DMS153 treated with DMSO at 0.1 percent for 48 hours (cell line): ENCODE measurements at regions not wholly inside any gene's neighbourhood (a gene's known extent, or its start where the extent isn't known, plus 50 kb on each side); places are given as distances from the start of the nearest gene placed in this dataset.
A peak's percentile ranks its signal among the peaks of the same experiment; 100 is the strongest.
"Not testable (repeated sequence)": the region's sequence is repeated elsewhere in the genome, so short reads cannot be mapped to it uniquely, and the experiment has no call there.

Experiments used
- DNase-seq: peaks from one replicate; lab custom pipeline; 2025; ENCODE audit not compliant: unreplicated experiment; lab: John Stamatoyannopoulos, UW

- DNase-seq: not testable (repeated sequence)
These were observed 770.2 kb upstream of the VRK2 start for GRCh38 chr2:57276408-57276807.

- no peak for DNase-seq
These were observed 768.2 kb upstream of the VRK2 start for GRCh38 chr2:57278451-57278850.

- DNase-seq: no peak
These were observed 755.4 kb upstream of the VRK2 start for GRCh38 chr2:57291209-57291608.

- DNase-seq: no peak
These were observed 749.6 kb upstream of the VRK2 start for GRCh38 chr2:57296795-57297517.

GRCh38 chr2:57313678-57314077 is 732.9 kb upstream of the VRK2 start:
- DNase-seq: no peak

- DNase-seq: no peak
These were observed 731.9 kb upstream of the VRK2 start for GRCh38 chr2:57314682-57315081.

- DNase-seq: no peak
These were observed 716.2 kb upstream of the VRK2 start for GRCh38 chr2:57330447-57330846.

- DNase-seq: no peak
These were observed 713.4 kb upstream of the VRK2 start for GRCh38 chr2:57333221-57333620.

GRCh38 chr2:57343391-57344006 is 703.1 kb upstream of the VRK2 start:
- no peak for DNase-seq

- no peak for DNase-seq
These were observed 678.4 kb upstream of the VRK2 start for GRCh38 chr2:57368190-57368589.

GRCh38 chr2:57370882-57371585 is 675.6 kb upstream of the VRK2 start:
- no peak for DNase-seq

GRCh38 chr2:57372237-57372984 is 674.2 kb upstream of the VRK2 start:
- no peak for DNase-seq

- no peak for DNase-seq
These were observed 673.1 kb upstream of the VRK2 start for GRCh38 chr2:57373530-57373929.

GRCh38 chr2:57376985-57377384 is 669.6 kb upstream of the VRK2 start:
- DNase-seq: peak; percentile 3

GRCh38 chr2:57386305-57386704 is 660.3 kb upstream of the VRK2 start:
- DNase-seq: no peak

- DNase-seq: no peak
These were observed 650.1 kb upstream of the VRK2 start for GRCh38 chr2:57396355-57397098.

- DNase-seq: no peak
These were observed 648.9 kb upstream of the VRK2 start for GRCh38 chr2:57397550-57398360.

GRCh38 chr2:57399057-57399456 is 647.5 kb upstream of the VRK2 start:
- DNase-seq: no peak

GRCh38 chr2:57402096-57402495 is 644.5 kb upstream of the VRK2 start:
- no peak for DNase-seq

- no peak for DNase-seq
These were observed 643.9 kb upstream of the VRK2 start for GRCh38 chr2:57402755-57403154.
